Liver (tissue), 8 donors: ENCODE measurements at regions not wholly inside any gene's neighbourhood (a gene's known extent, or its start where the extent isn't known, plus 50 kb on each side); places are given as distances from the start of the nearest gene placed in this dataset.

Experiments used
- DNase-seq: peaks from one replicate; pipeline ENCODE4 v3.0.0-alpha.2; 2017; ENCODE audit warnings: low spot score
- H3K27ac ChIP-seq, 2 donors: one replicate each; pipeline ENCODE4 v1.7.0; 2013; ENCODE audit warnings: inconsistent platforms in 2 of 2, low read length in 2 of 2, control low read depth in 1 of 2, low read depth in 1 of 2, mild to moderate bottlenecking in 1 of 2
- H3K27me3 ChIP-seq, 4 donors: one replicate each; pipeline versions ENCODE4 v1.6.1 to v1.7.0; 2013; ENCODE audit warnings: low read length in 3 of 4, inconsistent platforms in 1 of 4, mild to moderate bottlenecking in 1 of 4, moderate library complexity in 1 of 4; ENCODE audit not compliant: control insufficient read depth in 4 of 4, insufficient read depth in 4 of 4
- H3K36me3 ChIP-seq, 4 donors: one replicate each; pipeline versions ENCODE4 v1.6.1 to v1.7.0; 2013; ENCODE audit warnings: low read length in 3 of 4, mild to moderate bottlenecking in 3 of 4, low read depth in 1 of 4, moderate library complexity in 1 of 4; ENCODE audit not compliant: control insufficient read depth in 4 of 4, insufficient read depth in 3 of 4
- H3K4me1 ChIP-seq, 4 donors: one replicate each; pipeline versions ENCODE4 v1.6.1 to v1.7.0; 2013; ENCODE audit warnings: low read length in 3 of 4, mild to moderate bottlenecking in 3 of 4, moderate library complexity in 1 of 4; ENCODE audit not compliant: control insufficient read depth in 4 of 4, insufficient read depth in 4 of 4
- H3K4me3 ChIP-seq, 3 donors: one replicate each; pipeline versions ENCODE4 v1.6.1 to v1.7.0; 2013; ENCODE audit warnings: low read length in 3 of 3, control low read depth in 1 of 3, low read depth in 1 of 3, mild to moderate bottlenecking in 1 of 3
- H3K9ac ChIP-seq, 2 donors: one replicate each; pipeline ENCODE4 v1.7.0; 2013; ENCODE audit warnings: low read length in 2 of 2, mild to moderate bottlenecking in 2 of 2, moderate library complexity in 2 of 2, control low read depth in 1 of 2, low read depth in 1 of 2
- H3K9me3 ChIP-seq, 4 donors: one replicate each; pipeline versions ENCODE4 v1.6.1 to v1.7.0; 2013; ENCODE audit warnings: low read length in 3 of 4; ENCODE audit not compliant: control insufficient read depth in 4 of 4
- EGR1 ChIP-seq, 2 donors: IDR thresholded peaks; 2 replicates each; pipeline ENCODE4 v1.6.1; 2016 to 2018; ENCODE audit warnings: antibody characterized with exemption in 2 of 2, low read depth in 2 of 2
- FOXA1 ChIP-seq: IDR thresholded peaks from 2 replicates; pipeline ENCODE4 v1.6.1; 2016; ENCODE audit warnings: antibody characterized with exemption
- FOXA2 ChIP-seq: IDR thresholded peaks from 2 replicates; pipeline ENCODE4 v1.6.1; 2016; ENCODE audit warnings: antibody characterized with exemption
- GABPA ChIP-seq, 2 donors: IDR thresholded peaks in 1 of 2; conservative IDR thresholded peaks in 1 of 2; 2 replicates each; pipeline ENCODE4 v1.6.1; 2016; ENCODE audit warnings: antibody characterized with exemption in 2 of 2, mild to moderate bottlenecking in 1 of 2, moderate library complexity in 1 of 2
- HNF4A ChIP-seq, 2 donors: conservative IDR thresholded peaks; 2 replicates each; pipeline ENCODE4 v1.6.1; 2016; ENCODE audit warnings: antibody characterized with exemption in 2 of 2, mild to moderate bottlenecking in 2 of 2
- HNF4G ChIP-seq: IDR thresholded peaks from 2 replicates; pipeline ENCODE4 v1.6.1; 2016; ENCODE audit warnings: antibody characterized with exemption
- JUND ChIP-seq, 2 donors: IDR thresholded peaks; 2 replicates each; pipeline ENCODE4 v1.6.1; 2016; ENCODE audit warnings: antibody characterized with exemption in 2 of 2
- NR2F2 ChIP-seq: IDR thresholded peaks from 2 replicates; pipeline ENCODE4 v1.6.1; 2016; ENCODE audit warnings: antibody characterized with exemption
- RAD21 ChIP-seq, 2 donors: IDR thresholded peaks; 2 replicates each; pipeline ENCODE4 v1.6.1; 2016; ENCODE audit warnings: antibody characterized with exemption in 2 of 2, mild to moderate bottlenecking in 2 of 2
- RXRA ChIP-seq, 2 donors: IDR thresholded peaks; 2 replicates each; pipeline ENCODE4 v1.6.1; 2017 to 2018; ENCODE audit warnings: antibody characterized with exemption in 2 of 2, mild to moderate bottlenecking in 1 of 2
- SP1 ChIP-seq: IDR thresholded peaks from 2 replicates; pipeline ENCODE4 v1.6.1; 2018; ENCODE audit warnings: antibody characterized with exemption, mild to moderate bottlenecking
- TAF1 ChIP-seq: conservative IDR thresholded peaks from 2 replicates; pipeline ENCODE4 v1.6.1; 2016; ENCODE audit warnings: antibody characterized with exemption, mild to moderate bottlenecking
- YY1 ChIP-seq: IDR thresholded peaks from 2 replicates; pipeline ENCODE4 v1.6.1; 2016; ENCODE audit warnings: antibody characterized with exemption, mild to moderate bottlenecking
- WGBS: extraction: QIAGEN DNeasy Blood & Tissue Kit; methylation state at CpG from one replicate; pipeline ENCODE4 v1.1.7; 2013; 5-methylcytosine and 5-hydroxymethylcytosine counted together
- TF ChIP-seq, protein P1 (sequence below): IDR thresholded peaks from 2 replicates; pipeline ENCODE4 v1.6.1; 2016; ENCODE audit warnings: antibody characterized with exemption, mild to moderate bottlenecking
- TF ChIP-seq, protein P2 (sequence below): fragments of 150-350 bp; IDR thresholded peaks from 2 replicates; pipeline ENCODE4 v1.5.1; 2017; ENCODE audit warnings: improper control_type of control experiment, low read depth, low read length; ENCODE audit not compliant: missing input control
- TF ChIP-seq, protein P3 (sequence below): IDR thresholded peaks from 2 replicates; pipeline ENCODE4 v1.6.1; 2016; ENCODE audit warnings: antibody characterized with exemption
- TF ChIP-seq, protein P4 (sequence below): IDR thresholded peaks from 2 replicates; pipeline ENCODE4 v1.6.1; 2016; ENCODE audit warnings: antibody characterized with exemption
- donor health status: healthy.
- donor health status: healthy.
- donor health status: healthy.
- donor health status: healthy.
- donor health status: healthy.

GRCh38 chr19:13637664-13638063 lies 126.7 kb upstream of the MRI1 start:
- Histone ChIP-seq H3K9ac (no peak overlapping the region), H3K9me3 (peaks cover 0 to 9% (median 1%) of the 10 kb centered on the region in 4 donors), H3K27ac (no peak overlapping the region), H3K4me1 (no peaks in the 10 kb centered on the region), H3K27me3 (peaks cover 0 to 2% (median 0%) of the 10 kb centered on the region in 4 donors), H3K4me3 (no peak overlapping the region), H3K36me3 (no peaks in the 10 kb centered on the region)
- WGBS, result 80% methylated on average over 6 of the region's 6 CpGs
- DNase-seq, result no peak
- no peak for TF ChIP-seq RAD21 (IDR thresholded peaks at IDR 0.05)
- no peak for TF ChIP-seq HNF4A (conservative IDR thresholded peaks at IDR 0.05)
- TF ChIP-seq FOXA1, result no peak
- no peak for TF ChIP-seq YY1
- TF ChIP-seq JUND (IDR thresholded peaks at IDR 0.05), result no peak
- no peak for TF ChIP-seq GABPA (IDR thresholded peaks at IDR 0.05 in 1 of 2, conservative IDR thresholded peaks at IDR 0.05 in 1 of 2)
- TF ChIP-seq, protein P1, sequence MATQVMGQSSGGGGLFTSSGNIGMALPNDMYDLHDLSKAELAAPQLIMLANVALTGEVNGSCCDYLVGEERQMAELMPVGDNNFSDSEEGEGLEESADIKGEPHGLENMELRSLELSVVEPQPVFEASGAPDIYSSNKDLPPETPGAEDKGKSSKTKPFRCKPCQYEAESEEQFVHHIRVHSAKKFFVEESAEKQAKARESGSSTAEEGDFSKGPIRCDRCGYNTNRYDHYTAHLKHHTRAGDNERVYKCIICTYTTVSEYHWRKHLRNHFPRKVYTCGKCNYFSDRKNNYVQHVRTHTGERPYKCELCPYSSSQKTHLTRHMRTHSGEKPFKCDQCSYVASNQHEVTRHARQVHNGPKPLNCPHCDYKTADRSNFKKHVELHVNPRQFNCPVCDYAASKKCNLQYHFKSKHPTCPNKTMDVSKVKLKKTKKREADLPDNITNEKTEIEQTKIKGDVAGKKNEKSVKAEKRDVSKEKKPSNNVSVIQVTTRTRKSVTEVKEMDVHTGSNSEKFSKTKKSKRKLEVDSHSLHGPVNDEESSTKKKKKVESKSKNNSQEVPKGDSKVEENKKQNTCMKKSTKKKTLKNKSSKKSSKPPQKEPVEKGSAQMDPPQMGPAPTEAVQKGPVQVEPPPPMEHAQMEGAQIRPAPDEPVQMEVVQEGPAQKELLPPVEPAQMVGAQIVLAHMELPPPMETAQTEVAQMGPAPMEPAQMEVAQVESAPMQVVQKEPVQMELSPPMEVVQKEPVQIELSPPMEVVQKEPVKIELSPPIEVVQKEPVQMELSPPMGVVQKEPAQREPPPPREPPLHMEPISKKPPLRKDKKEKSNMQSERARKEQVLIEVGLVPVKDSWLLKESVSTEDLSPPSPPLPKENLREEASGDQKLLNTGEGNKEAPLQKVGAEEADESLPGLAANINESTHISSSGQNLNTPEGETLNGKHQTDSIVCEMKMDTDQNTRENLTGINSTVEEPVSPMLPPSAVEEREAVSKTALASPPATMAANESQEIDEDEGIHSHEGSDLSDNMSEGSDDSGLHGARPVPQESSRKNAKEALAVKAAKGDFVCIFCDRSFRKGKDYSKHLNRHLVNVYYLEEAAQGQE, result no peak
- TF ChIP-seq, protein P2, sequence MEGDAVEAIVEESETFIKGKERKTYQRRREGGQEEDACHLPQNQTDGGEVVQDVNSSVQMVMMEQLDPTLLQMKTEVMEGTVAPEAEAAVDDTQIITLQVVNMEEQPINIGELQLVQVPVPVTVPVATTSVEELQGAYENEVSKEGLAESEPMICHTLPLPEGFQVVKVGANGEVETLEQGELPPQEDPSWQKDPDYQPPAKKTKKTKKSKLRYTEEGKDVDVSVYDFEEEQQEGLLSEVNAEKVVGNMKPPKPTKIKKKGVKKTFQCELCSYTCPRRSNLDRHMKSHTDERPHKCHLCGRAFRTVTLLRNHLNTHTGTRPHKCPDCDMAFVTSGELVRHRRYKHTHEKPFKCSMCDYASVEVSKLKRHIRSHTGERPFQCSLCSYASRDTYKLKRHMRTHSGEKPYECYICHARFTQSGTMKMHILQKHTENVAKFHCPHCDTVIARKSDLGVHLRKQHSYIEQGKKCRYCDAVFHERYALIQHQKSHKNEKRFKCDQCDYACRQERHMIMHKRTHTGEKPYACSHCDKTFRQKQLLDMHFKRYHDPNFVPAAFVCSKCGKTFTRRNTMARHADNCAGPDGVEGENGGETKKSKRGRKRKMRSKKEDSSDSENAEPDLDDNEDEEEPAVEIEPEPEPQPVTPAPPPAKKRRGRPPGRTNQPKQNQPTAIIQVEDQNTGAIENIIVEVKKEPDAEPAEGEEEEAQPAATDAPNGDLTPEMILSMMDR, result no peak
- TF ChIP-seq, protein P3, sequence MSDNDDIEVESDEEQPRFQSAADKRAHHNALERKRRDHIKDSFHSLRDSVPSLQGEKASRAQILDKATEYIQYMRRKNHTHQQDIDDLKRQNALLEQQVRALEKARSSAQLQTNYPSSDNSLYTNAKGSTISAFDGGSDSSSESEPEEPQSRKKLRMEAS, result no peak
- no peak for TF ChIP-seq FOXA2
- no peak for TF ChIP-seq SP1
- TF ChIP-seq NR2F2, result no peak
- TF ChIP-seq HNF4G, result no peak
- no peak for TF ChIP-seq EGR1 (IDR thresholded peaks at IDR 0.05; ENCODE audit: low read depth in 2 of 2)
- TF ChIP-seq RXRA (IDR thresholded peaks at IDR 0.05), result no peak
- no peak for TF ChIP-seq TAF1

DNA sequence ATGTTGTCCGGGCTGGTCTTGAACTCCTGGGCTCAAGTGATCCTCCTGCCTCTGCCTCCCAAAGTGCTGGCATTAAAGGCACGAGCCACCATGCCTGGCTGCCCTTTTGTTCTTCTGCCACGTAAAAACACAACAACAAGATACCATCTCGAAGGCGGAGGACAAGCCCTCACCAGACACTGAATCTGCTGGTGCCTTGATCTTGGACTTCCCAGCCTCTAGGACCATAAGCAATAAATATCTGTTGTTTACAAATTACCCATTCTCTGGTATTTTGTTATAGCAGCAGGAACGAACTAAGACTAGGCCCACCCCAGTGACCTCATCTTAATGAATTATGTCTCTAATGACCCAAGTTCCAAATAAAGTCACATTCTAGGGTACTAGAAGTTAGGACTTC lies 128.4 kb upstream of the CACNA1A start:
- Histone ChIP-seq H3K4me3 (no peak overlapping the region), H3K9me3 (peaks cover 0 to 6% (median under 1%) of the 10 kb centered on the region in 4 donors), H3K9ac (no peak overlapping the region), H3K27me3 (peaks cover 0 to 2% (median 0%) of the 10 kb centered on the region in 4 donors), H3K4me1 (no peaks in the 10 kb centered on the region), H3K27ac (no peak overlapping the region), H3K36me3 (no peaks in the 10 kb centered on the region)
- no peak for TF ChIP-seq EGR1 (IDR thresholded peaks at IDR 0.05; ENCODE audit: low read depth in 2 of 2)
- no peak for TF ChIP-seq RAD21 (IDR thresholded peaks at IDR 0.05)
- no peak for TF ChIP-seq YY1
- no peak for TF ChIP-seq TAF1
- TF ChIP-seq, protein P4, sequence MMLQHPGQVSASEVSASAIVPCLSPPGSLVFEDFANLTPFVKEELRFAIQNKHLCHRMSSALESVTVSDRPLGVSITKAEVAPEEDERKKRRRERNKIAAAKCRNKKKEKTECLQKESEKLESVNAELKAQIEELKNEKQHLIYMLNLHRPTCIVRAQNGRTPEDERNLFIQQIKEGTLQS, result no peak
- no peak for TF ChIP-seq FOXA1
- no peak for DNase-seq
- 87% methylated on average over 6 of the region's 6 CpGs for whole genome bisulfite sequencing
